ENCODE measurements at regions not wholly inside any gene's neighbourhood (a gene's known extent, or its start where the extent isn't known, plus 50 kb on each side); places are given as distances from the start of the nearest gene placed in this dataset.

DNA sequence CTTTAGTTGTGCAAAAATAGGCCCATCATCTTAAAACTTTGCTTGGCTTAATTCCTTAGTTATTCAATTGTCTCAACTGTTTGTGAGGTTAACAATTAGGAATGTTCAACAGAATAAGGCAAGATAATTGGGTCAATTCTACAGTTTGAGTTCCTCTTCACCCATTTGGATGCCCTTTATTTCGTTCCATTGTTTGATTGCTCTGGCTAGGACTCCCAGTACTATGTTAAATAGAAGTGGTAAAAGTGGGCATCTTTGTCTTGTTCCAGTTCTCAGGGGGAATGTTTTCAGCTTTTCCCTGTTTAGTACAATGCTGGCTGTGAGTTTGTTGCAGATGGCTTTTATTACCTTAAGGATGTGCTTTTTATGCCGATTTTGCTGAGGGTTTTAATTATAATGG, 761.5 kb upstream of the GRIA3 start:
- Mint-ChIP-seq H3K4me1 (ENCODE audit: low read depth) (no peaks in the 10 kb centered on the region), H3K27me3 (ENCODE audit: low read depth) (no peaks in the 10 kb centered on the region), H3K9me3 (no peaks in the 10 kb centered on the region), H3K27ac (no peak overlapping the region), H3K4me3 (no peak overlapping the region), H3K36me3 (ENCODE audit: low read depth) (no peaks in the 10 kb centered on the region)
- DNase-seq (ENCODE audit: low spot score), result no peak

DNA sequence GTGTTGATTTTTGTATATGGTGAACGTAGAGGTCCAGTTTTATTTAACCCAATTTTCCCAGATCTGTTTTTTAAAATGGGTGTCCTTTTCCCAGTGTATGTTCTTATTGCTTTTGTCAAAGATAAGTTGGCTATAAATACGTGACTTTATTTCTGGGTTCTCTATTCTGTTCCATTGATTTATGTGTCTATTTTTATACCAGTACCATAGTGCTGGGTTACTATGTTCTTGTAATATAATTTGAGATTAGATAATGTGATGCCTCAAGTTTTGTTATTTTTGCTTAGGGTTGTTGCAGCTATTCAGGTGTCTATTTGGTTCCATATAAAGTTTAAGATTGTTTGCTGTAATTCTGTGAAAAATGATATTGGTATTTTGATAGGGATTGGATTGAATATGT, 749.1 kb upstream of the GRIA3 start:
- H3K36me3 Mint-ChIP-seq (ENCODE audit: low read depth), result no peaks in the 10 kb centered on the region
- peaks cover 14% of the 10 kb centered on the region for H3K9me3 Mint-ChIP-seq
- no peaks in the 10 kb centered on the region for H3K4me1 Mint-ChIP-seq (ENCODE audit: low read depth)
- no peak overlapping the region for H3K27ac Mint-ChIP-seq
- no peak overlapping the region for H3K4me3 Mint-ChIP-seq
- H3K27me3 Mint-ChIP-seq (ENCODE audit: low read depth), result no peaks in the 10 kb centered on the region
- no peak for DNase-seq (ENCODE audit: low spot score)

DNA sequence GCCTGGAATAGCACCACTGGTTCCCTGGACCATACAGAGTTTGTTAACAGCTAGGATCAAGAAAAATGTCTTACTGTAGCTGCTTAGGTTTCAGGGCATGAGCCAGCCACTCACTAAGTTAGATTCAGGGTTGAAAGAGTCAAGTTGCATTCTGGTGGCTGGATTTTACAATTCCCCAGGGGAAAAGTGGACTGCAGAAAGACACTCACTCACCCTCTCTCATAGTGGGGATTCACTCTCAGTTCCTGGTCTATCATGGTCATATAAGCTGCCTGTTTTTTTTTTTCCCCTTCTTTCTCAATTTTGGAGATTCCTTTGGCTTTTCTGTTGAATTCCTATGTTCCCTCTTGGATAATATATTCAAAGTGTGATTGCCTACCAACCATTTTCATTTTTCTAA, 744.2 kb upstream of the GRIA3 start:
- no peaks in the 10 kb centered on the region for H3K27me3 Mint-ChIP-seq (ENCODE audit: low read depth)
- DNase-seq (ENCODE audit: low spot score), result no peak
- no peak overlapping the region for H3K27ac Mint-ChIP-seq
- no peak overlapping the region for H3K4me3 Mint-ChIP-seq
- H3K9me3 Mint-ChIP-seq, result peaks cover 13% of the 10 kb centered on the region
- H3K4me1 Mint-ChIP-seq (ENCODE audit: low read depth), result no peaks in the 10 kb centered on the region
- no peaks in the 10 kb centered on the region for H3K36me3 Mint-ChIP-seq (ENCODE audit: low read depth)

DNA sequence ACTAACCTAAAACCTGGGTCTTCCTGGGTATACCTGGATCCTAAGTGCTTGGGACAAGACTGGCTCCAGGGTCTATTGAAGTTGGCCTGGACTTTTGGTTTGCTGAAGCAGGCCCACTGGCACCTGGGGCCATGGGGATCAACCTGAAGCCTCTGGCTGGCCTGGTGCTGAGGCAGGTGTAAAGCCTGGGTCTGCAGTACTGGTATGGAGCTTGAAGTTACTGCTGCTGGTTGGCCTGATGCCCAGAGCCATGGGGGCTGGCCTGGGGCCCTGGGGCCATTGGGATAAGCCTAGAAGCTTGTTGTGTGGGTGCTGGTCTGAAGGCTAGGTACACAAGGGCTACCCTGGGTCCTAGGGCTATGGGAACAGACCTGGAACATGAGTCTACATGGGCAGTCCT, 743.2 kb upstream of the GRIA3 start:
- peaks cover 13% of the 10 kb centered on the region for H3K9me3 Mint-ChIP-seq
- no peaks in the 10 kb centered on the region for H3K36me3 Mint-ChIP-seq (ENCODE audit: low read depth)
- H3K27ac Mint-ChIP-seq, result no peak overlapping the region
- H3K27me3 Mint-ChIP-seq (ENCODE audit: low read depth), result no peaks in the 10 kb centered on the region
- H3K4me3 Mint-ChIP-seq, result no peak overlapping the region
- H3K4me1 Mint-ChIP-seq (ENCODE audit: low read depth), result no peaks in the 10 kb centered on the region
- no peak for DNase-seq (ENCODE audit: low spot score)

DNA sequence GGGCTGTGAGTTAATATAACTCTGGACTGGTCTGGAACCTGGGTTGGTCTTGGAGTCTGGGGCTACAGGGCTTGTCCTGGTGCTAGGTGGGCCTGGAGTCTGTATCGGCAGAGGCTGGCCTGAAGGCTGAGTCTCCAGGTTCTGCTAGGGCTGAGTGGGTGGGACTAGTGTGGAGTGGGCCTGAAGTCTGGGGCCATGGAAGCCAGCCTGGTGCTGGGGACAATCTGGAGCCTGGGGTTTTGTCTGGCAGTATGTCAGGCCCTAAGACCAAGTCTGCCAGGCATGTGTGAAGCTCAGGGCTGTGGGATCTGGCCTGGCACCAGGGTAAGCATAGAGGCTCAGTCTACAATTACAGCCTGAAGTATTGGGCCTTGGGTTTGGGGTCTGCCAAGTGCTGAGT, 742.6 kb upstream of the GRIA3 start:
- no peak overlapping the region for H3K27ac Mint-ChIP-seq
- no peak for DNase-seq (ENCODE audit: low spot score)
- peaks cover 8% of the 10 kb centered on the region for H3K9me3 Mint-ChIP-seq
- H3K4me3 Mint-ChIP-seq, result no peak overlapping the region
- no peaks in the 10 kb centered on the region for H3K4me1 Mint-ChIP-seq (ENCODE audit: low read depth)
- H3K27me3 Mint-ChIP-seq (ENCODE audit: low read depth), result no peaks in the 10 kb centered on the region
- H3K36me3 Mint-ChIP-seq (ENCODE audit: low read depth), result no peaks in the 10 kb centered on the region

DNA sequence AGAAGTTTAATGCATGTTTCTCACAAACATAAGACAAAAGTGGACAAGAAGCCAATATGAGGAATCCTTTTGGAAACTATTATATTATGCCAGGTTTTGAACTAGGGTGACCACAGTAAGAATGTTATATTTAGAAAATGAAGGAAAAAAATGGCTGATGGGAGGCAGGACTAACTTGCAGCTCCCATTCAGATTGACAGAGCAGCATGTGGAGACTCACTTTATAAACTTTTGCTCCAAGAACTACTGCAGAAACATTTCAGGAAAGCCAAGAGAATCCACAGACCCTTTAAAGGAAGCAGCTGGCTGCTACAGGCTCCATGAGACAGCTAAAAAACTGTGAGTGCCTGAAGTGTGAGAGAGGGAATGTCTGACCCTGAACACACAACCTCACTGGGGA, 738.6 kb upstream of the GRIA3 start:
- Mint-ChIP-seq H3K27me3 (ENCODE audit: low read depth) (no peaks in the 10 kb centered on the region), H3K4me3 (no peak overlapping the region), H3K4me1 (ENCODE audit: low read depth) (no peaks in the 10 kb centered on the region), H3K9me3 (peaks cover 11% of the 10 kb centered on the region), H3K36me3 (ENCODE audit: low read depth) (no peaks in the 10 kb centered on the region), H3K27ac (no peak overlapping the region)
- DNase-seq (ENCODE audit: low spot score), result no peak

DNA sequence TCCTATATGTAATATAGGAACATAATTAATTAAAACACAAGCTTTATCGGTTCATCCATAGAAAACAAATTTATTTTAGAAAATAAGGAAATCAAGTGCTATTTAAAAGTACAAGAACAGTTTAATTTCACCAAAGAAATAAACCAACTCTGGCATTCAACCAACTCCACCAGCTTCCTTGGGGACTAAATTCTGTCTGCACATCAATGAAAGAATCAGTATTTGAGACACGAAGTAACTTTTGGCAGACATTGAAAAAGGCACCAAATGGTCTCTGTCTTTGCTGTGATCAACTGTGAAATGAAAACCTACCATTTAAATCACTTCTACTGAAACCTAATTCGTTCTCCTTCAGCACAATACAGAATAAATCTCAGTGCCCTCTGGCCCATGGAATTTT, 719.7 kb upstream of the GRIA3 start:
- H3K27ac Mint-ChIP-seq, result no peak overlapping the region
- H3K9me3 Mint-ChIP-seq, result no peaks in the 10 kb centered on the region
- DNase-seq (ENCODE audit: low spot score), result no peak
- H3K27me3 Mint-ChIP-seq (ENCODE audit: low read depth), result no peaks in the 10 kb centered on the region
- no peak overlapping the region for H3K4me3 Mint-ChIP-seq
- H3K4me1 Mint-ChIP-seq (ENCODE audit: low read depth), result no peaks in the 10 kb centered on the region
- H3K36me3 Mint-ChIP-seq (ENCODE audit: low read depth), result no peaks in the 10 kb centered on the region

DNA sequence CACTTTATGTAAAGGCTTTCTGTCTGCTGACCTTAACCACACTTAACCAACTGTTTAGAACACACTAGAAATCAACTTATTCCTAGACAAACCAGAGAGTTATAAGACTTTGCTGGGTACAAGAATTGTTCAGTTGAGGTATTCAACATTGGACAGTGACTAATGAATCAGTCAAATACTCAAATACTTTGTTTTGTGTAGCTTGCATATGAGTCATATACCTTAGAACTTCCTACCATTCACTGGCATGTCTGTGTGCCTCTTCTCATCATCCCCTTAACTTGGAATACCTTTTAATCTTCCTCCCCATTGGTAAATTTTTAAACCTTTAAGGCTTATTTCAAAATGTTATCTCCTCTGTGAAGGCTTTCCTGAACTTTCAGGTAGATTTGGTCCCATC, 708.8 kb upstream of the GRIA3 start:
- Mint-ChIP-seq H3K36me3 (ENCODE audit: low read depth) (no peaks in the 10 kb centered on the region), H3K4me3 (no peak overlapping the region), H3K27ac (no peak overlapping the region), H3K27me3 (ENCODE audit: low read depth) (no peaks in the 10 kb centered on the region), H3K9me3 (peaks cover 4% of the 10 kb centered on the region), H3K4me1 (ENCODE audit: low read depth) (no peaks in the 10 kb centered on the region)
- no peak for DNase-seq (ENCODE audit: low spot score)

DNA sequence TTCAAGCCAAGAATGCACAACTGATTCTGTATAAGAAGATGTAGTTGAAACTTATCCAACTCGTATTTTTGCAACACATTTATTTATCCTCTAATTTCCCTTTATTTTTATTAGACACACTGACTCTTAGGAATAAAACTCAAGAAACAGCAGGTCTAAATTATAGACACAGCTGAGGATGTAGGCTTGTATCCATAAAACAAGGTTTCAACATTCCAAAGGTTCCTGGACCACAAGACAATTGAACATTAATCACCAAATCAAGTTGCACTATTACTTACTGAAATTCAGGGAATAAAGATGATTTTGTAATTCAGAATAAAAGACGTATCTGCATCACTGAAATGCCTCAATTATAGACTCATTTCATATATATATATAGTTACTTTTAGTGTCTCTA, 683.5 kb upstream of the GRIA3 start:
- H3K36me3 Mint-ChIP-seq (ENCODE audit: low read depth), result no peaks in the 10 kb centered on the region
- no peak overlapping the region for H3K27ac Mint-ChIP-seq
- H3K4me1 Mint-ChIP-seq (ENCODE audit: low read depth), result no peaks in the 10 kb centered on the region
- peaks cover 5% of the 10 kb centered on the region for H3K9me3 Mint-ChIP-seq
- no peak overlapping the region for H3K4me3 Mint-ChIP-seq
- H3K27me3 Mint-ChIP-seq (ENCODE audit: low read depth), result no peaks in the 10 kb centered on the region
- no peak for DNase-seq (ENCODE audit: low spot score)

DNA sequence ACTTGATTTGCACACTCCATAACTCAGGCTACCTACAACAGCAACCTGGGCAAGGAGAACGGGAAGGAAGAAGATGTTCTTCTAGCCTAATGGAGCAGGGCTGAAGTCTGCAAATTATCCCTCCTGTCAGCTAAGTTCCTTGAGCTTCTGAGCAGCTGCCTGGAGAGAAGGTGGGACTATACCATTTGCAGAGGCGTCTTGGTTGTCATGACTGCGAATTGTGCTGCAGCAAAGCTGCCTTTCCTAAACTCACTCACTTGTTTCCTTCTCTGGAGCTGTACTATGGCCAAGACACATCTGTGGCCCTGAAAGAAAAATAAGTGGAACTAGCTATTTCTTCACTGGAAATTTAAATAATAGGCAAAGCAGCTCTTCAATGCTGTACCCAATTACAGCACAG, 682.4 kb upstream of the GRIA3 start:
- DNase-seq (ENCODE audit: low spot score), result no peak
- Mint-ChIP-seq H3K4me1 (ENCODE audit: low read depth) (no peaks in the 10 kb centered on the region), H3K4me3 (no peak overlapping the region), H3K27ac (no peak overlapping the region), H3K36me3 (ENCODE audit: low read depth) (no peaks in the 10 kb centered on the region), H3K27me3 (ENCODE audit: low read depth) (no peaks in the 10 kb centered on the region), H3K9me3 (peaks cover 5% of the 10 kb centered on the region)

DNA sequence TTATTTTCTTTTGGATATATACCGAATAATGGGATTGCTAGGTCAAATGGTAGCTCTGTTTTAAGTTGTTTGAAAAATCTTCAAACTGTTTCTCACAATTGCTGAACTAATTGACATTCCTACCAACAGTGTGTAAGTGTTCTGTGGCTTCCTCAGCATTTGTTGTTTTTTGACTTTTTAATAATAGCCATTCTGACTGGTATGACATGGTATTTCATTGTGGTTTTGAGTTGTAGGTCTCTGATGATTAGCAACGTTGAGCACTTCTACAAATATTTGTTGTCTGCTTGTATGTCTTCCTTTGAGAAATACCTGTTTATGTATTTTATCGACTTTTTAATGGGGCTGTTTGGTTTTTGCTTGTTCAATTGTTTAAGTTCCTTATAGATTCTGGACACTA, 680.1 kb upstream of the GRIA3 start:
- Mint-ChIP-seq H3K9me3 (peaks cover 5% of the 10 kb centered on the region), H3K27me3 (ENCODE audit: low read depth) (no peaks in the 10 kb centered on the region), H3K36me3 (ENCODE audit: low read depth) (no peaks in the 10 kb centered on the region), H3K27ac (no peak overlapping the region), H3K4me3 (no peak overlapping the region), H3K4me1 (ENCODE audit: low read depth) (no peaks in the 10 kb centered on the region)
- no peak for DNase-seq (ENCODE audit: low spot score)

DNA sequence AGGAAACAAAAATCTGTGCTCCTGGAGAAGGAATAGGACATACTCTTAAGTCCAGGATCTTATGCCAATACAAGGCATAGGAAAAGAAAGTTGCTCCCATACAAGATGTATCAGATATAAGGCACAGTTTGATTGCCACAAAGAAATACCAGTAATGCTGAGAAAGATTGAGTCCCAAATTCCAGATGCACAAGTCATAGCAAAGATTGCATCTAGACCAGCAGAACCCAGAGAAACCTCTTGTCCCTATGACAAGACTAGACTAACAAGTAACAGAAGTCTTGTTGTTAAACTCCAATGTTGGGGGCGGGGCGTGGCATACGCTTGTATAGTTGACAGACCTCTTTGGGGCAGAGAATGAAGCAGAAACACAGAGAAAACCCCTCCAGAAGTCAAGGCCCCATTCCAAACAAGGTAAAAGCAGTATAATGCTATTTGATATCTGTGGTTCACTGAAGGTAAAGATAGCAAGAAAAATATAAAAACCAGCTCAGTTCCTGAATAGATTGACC, 671.5 kb upstream of the GRIA3 start:
- no peak for DNase-seq (ENCODE audit: low spot score)
- Mint-ChIP-seq H3K36me3 (ENCODE audit: low read depth) (no peaks in the 10 kb centered on the region), H3K27ac (no peak overlapping the region), H3K4me3 (no peak overlapping the region), H3K27me3 (ENCODE audit: low read depth) (no peaks in the 10 kb centered on the region), H3K4me1 (ENCODE audit: low read depth) (no peaks in the 10 kb centered on the region), H3K9me3 (no peaks in the 10 kb centered on the region)

DNA sequence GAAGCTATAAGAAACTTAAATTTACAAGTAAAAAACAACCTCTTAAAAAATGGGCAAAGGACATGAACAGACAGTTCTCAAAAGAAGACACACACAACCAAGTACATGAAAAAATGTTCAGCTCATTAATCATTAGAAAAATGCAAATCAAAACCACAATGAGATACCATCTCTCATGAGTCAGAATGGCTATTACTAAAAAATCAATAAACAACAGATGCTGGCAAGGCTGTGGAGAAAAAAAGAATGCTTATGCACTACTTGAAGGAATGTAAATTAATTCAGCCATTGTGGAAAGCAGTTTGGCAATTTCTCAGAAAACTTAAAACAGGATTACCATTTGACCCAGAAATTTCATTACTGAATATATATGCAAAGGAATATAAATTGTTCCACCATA, 666.3 kb upstream of the GRIA3 start:
- no peaks in the 10 kb centered on the region for H3K9me3 Mint-ChIP-seq
- H3K27ac Mint-ChIP-seq, result no peak overlapping the region
- H3K4me3 Mint-ChIP-seq, result no peak overlapping the region
- H3K27me3 Mint-ChIP-seq (ENCODE audit: low read depth), result no peaks in the 10 kb centered on the region
- no peaks in the 10 kb centered on the region for H3K36me3 Mint-ChIP-seq (ENCODE audit: low read depth)
- H3K4me1 Mint-ChIP-seq (ENCODE audit: low read depth), result no peaks in the 10 kb centered on the region
- DNase-seq (ENCODE audit: low spot score), result no peak

DNA sequence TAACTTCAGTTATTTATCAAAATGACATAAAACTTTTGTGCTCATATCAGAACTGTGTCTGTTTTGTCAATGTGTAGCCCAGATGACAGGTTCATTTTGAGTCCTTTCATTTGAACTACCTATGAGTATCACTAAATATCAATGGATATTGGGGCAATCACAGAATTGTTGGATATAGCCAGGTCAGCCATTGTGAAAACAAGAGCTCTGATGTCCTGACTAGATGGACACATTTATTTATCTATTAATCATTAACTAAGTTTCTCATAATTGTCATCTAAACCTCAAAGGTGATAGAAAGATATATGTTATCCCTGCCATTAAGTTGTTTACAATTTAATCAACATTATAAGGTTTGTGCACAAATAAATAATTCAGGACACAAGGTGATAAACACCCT, 638.3 kb upstream of the GRIA3 start:
- Mint-ChIP-seq H3K27me3 (ENCODE audit: low read depth) (no peaks in the 10 kb centered on the region), H3K27ac (no peak overlapping the region), H3K4me3 (no peak overlapping the region), H3K36me3 (ENCODE audit: low read depth) (no peaks in the 10 kb centered on the region), H3K4me1 (ENCODE audit: low read depth) (no peaks in the 10 kb centered on the region), H3K9me3 (peaks cover 4% of the 10 kb centered on the region)
- DNase-seq (ENCODE audit: low spot score), result no peak

DNA sequence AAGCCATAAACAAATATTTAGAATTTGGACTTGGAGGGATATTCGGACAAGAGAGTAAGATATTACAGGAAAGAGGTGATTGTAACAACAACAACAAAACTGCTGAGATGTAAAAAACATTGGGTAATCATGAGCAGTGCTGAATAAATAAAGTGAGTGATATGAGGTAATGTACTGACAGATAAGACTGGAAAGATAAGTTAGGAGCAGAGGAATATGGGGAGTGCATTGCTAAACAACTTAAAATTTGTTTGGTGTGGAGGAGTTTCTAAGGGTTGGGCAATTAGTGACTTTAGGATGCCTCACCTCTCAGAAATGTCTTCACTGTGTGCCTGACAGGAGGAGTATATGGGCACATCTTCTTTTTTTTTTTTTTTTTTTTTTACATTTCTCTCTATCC, 637.8 kb upstream of the GRIA3 start:
- DNase-seq (ENCODE audit: low spot score), result no peak
- Mint-ChIP-seq H3K9me3 (peaks cover 4% of the 10 kb centered on the region), H3K27ac (no peak overlapping the region), H3K27me3 (ENCODE audit: low read depth) (no peaks in the 10 kb centered on the region), H3K4me3 (no peak overlapping the region), H3K36me3 (ENCODE audit: low read depth) (no peaks in the 10 kb centered on the region), H3K4me1 (ENCODE audit: low read depth) (no peaks in the 10 kb centered on the region)

Data from T-helper 2 cell treated with Interferon-gamma antibody and Interleukin-4, amounts not matched to agents 5 μg/mL and 100 μg/mL, for 36 hours (primary cell).